C4-2B (cell line): ENCODE measurements at regions not wholly inside any gene's neighbourhood (a gene's known extent, or its start where the extent isn't known, plus 50 kb on each side); places are given as distances from the start of the nearest gene placed in this dataset.
A peak's percentile ranks its signal among the peaks of the same experiment; 100 is the strongest.

Experiments used
- H3K27ac ChIP-seq: fragments of 450-650 bp; 2 replicates; pipeline ENCODE4 v1.5.1; 2017
- CTCF ChIP-seq: fragments of 450-650 bp; conservative IDR thresholded peaks from 2 replicates; pipeline ENCODE4 v1.5.1; 2017; ENCODE audit warnings: mild to moderate bottlenecking
- ZFX ChIP-seq: fragments of 450-650 bp; IDR thresholded peaks from 2 replicates; pipeline ENCODE4 v1.6.1; 2017

DNA sequence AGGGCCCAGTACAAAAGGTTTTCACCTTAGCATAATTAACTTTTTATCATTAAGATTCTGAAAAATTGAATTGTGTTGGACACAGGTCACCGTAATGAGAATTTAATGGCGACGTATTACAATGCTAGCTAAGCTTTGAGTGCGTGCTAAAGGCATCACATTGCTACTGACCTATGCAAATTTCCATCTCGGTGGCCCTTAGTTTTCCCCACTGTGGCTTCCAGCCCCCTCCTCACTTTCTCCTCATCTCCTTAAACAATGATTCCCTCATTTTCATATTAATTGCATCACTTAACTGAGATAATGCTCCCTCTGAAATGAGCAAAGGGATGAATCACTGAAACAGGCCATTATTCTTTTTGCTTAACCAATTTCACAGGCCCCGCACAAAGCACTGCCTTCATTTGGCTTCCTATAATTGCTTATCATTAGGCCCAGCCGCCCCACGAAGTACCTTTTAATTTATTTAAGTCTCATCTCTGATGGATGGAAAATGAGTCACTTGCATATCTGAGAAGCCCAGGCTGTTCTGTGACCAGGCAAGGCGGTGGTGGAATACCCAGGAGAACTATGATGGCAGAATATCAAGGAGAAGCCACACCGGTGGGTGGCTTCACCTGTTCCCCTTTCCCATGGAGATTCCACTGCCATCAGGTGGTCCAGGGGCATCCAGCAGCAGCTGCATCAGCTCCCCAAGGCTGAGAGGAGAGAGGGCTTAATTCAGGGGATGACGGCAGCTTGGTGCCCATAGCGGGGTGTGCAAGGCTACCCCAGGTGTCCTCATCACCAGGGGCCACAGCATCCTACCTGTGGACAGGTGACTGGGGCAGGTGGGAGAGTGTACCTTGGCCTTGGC, 223.8 kb upstream of the BOD1L1 start:
- H3K27ac ChIP-seq: no peak overlapping the region
- TF ChIP-seq ZFX: no peak
- no peak for TF ChIP-seq CTCF

- no peak for TF ChIP-seq ZFX
- no peak for TF ChIP-seq CTCF
- H3K27ac ChIP-seq: no peak overlapping the region
Observed at GRCh38 chr4:13852411-13852810, 224.9 kb upstream of the BOD1L1 start.

- no peak overlapping the region for H3K27ac ChIP-seq
- TF ChIP-seq CTCF: no peak
- no peak for TF ChIP-seq ZFX
Observed at GRCh38 chr4:13856387-13856786, 228.9 kb upstream of the BOD1L1 start.

GRCh38 chr4:13857397-13857796, 229.9 kb upstream of the BOD1L1 start:
- no peak overlapping the region for H3K27ac ChIP-seq
- no peak for TF ChIP-seq ZFX
- no peak for TF ChIP-seq CTCF

DNA sequence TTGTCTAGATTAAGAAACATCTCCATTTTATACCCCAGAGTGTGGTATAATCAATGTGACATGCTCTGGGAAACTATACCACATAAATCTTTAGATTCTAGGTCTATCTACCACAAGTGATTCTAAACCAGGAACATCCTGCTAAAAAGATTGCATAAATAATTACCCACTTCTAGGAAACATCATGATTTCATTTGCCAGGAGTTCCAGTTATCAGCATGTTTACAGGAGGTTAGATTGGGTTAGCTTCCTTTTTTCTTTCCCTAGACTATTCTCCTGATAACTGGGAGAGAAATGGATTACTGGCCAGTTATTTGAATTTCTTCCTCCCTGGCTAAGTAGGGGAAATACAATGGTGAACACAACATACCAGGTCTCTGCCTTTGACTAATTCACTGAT, 230.3 kb upstream of the BOD1L1 start:
- TF ChIP-seq ZFX: no peak
- no peak for TF ChIP-seq CTCF
- no peak overlapping the region for H3K27ac ChIP-seq

DNA sequence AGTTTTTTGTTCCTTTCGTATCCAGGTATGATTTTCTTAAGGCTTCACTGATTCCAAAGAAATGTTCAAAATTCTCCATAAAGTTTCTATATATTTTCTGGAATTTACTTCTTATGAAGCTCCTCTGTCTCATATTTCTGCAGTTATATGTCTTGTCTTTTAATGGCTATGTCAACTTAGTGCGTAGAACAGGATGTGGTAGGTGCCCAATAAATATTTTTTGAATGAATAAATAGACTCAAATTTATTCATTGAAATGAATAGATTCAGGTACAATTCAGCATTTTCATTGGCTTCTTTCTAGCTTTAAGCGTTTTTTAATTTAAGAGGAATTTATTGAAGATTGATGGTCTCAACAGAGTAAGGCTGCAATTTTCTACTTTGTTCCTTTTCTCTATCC, 231.9 kb upstream of the BOD1L1 start:
- no peak overlapping the region for H3K27ac ChIP-seq
- no peak for TF ChIP-seq ZFX
- TF ChIP-seq CTCF: no peak

GRCh38 chr4:13860126-13860525, 232.6 kb upstream of the BOD1L1 start:
- TF ChIP-seq CTCF (peak; percentile 30), ZFX (no peak)
- no peak overlapping the region for H3K27ac ChIP-seq
